ENCODE measurements at regions not wholly inside any gene's neighbourhood (a gene's known extent, or its start where the extent isn't known, plus 50 kb on each side); places are given as distances from the start of the nearest gene placed in this dataset.

DNA sequence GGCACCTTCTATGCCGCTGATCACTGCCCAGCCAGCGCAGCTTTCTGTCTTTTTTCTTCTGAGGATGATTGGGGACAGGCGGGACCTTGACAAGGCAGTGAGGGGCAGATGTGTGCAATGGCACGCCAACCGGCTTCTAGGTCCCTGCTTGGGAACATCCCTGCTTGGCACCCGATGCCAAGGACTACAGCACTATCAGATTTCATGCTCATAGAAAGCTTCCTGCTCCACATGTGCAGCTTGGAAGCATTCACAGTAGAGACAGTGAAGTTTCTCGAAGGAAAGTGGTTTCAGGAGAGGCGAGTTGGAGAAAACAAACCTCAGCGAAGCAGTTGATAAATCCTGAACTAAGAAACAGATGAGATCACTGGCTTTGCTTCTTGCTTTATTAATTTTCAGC, 267.5 kb upstream of the HABP2 start:
- FAIRE-seq (no peak), DNase-seq (ENCODE audit: insufficient read length, low spot score) (no peak)

- DNase-seq (ENCODE audit: insufficient read length, low spot score) (no peak), FAIRE-seq (no peak)
Measured at GRCh38 chr10:113287592-113287991, 265.3 kb upstream of the HABP2 start.

GRCh38 chr10:113290137-113290536, 262.7 kb upstream of the HABP2 start:
- DNase-seq (ENCODE audit: insufficient read length, low spot score) (no peak), FAIRE-seq (no peak)

DNA sequence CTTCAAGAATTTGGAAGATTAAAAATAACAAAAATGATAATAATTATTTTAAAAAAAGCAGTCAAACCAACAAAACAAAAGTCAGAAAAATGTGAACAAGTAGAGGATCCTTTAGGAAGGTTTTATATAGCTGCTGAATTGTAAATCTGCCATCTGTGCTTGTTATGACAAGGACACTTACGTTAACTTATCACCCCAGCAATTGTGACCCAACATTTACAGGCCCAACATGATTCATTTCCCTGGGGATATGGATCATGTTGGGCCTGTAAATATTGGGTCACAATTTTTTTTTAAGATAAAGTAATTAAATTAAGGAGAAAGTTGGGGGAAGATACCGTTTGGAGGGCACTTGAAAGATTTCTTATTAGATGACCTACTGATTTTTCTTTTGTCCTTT, 261.4 kb upstream of the HABP2 start:
- FAIRE-seq (no peak), DNase-seq (ENCODE audit: insufficient read length, low spot score) (no peak)

DNA sequence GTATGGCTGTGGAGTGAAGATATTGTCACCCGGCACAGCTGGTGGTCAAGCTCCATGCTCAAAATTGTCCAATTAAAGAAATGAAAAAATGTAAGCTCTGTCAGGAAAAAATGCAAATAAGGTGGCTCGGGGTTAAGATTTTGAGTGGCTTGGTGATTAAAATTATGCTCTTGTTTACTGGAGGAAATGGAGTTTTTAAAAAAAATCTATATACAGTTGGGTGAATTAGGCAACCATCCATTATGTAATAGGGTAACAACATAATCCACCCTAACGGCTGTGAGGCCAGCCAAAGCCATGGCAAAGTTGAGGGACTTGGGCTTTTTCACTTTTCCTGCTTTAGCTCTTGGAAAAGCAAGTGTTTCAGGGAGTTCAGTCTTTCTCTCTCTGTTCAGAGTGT, 260.8 kb upstream of the HABP2 start:
- DNase-seq (ENCODE audit: insufficient read length, low spot score) (no peak), FAIRE-seq (no peak)

- DNase-seq (ENCODE audit: insufficient read length, low spot score) = no peak
- no peak for FAIRE-seq
Measured at GRCh38 chr10:113292743-113293142, 260.1 kb upstream of the HABP2 start.

DNA sequence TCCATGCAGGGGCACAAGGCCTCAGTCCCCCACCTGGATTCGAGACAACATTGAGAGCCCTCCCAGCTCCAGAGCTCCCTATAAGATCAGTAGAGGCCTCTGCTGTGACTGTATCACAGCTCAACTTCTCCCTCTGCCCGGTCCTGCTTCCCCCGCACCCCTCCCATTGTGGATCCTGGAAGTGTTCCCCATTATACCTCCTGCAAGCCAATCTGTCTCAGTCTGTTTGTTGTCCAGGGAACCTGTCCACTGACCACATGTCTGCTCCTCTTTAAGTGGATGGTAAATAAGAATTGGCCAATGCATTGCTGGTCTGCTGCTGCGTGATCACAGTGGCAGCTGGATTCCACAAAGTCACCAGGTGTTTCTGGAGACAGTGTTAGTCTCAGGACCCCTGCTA, 259.7 kb upstream of the HABP2 start:
- no peak for DNase-seq (ENCODE audit: insufficient read length, low spot score)
- no peak for FAIRE-seq

DNA sequence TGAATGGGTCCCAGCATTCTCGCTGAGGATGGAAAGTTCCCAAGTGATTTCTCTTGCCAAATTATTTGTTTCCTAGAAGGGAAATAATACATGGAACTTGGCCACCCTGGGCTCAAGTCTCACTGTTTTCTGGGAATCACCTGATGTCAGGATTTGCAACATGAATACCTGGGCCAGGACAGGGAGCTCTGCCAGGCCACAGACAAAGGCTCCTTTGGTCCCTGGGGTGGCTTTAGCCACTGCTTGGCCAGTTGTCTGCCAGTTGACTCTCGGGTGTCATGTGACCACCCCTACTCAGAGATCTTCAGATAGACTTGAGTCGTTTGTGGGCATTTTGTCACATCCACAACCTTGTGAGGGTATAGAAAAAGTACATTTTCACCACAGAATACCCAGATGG, 258.0 kb upstream of the HABP2 start:
- FAIRE-seq = no peak
- DNase-seq (ENCODE audit: insufficient read length, low spot score) = no peak

- FAIRE-seq (no peak), DNase-seq (ENCODE audit: insufficient read length, low spot score) (peak; percentile 21)
Measured at GRCh38 chr10:113297226-113297625, 255.6 kb upstream of the HABP2 start.

- DNase-seq (ENCODE audit: insufficient read length, low spot score) (no peak), FAIRE-seq (no peak)
Measured at GRCh38 chr10:113298616-113299015, 254.2 kb upstream of the HABP2 start.

GRCh38 chr10:113300201-113300600, 252.7 kb upstream of the HABP2 start:
- FAIRE-seq = no peak
- DNase-seq (ENCODE audit: insufficient read length, low spot score) = no peak

GRCh38 chr10:113300617-113301016, 252.2 kb upstream of the HABP2 start:
- DNase-seq (ENCODE audit: insufficient read length, low spot score) (no peak), FAIRE-seq (no peak)

DNA sequence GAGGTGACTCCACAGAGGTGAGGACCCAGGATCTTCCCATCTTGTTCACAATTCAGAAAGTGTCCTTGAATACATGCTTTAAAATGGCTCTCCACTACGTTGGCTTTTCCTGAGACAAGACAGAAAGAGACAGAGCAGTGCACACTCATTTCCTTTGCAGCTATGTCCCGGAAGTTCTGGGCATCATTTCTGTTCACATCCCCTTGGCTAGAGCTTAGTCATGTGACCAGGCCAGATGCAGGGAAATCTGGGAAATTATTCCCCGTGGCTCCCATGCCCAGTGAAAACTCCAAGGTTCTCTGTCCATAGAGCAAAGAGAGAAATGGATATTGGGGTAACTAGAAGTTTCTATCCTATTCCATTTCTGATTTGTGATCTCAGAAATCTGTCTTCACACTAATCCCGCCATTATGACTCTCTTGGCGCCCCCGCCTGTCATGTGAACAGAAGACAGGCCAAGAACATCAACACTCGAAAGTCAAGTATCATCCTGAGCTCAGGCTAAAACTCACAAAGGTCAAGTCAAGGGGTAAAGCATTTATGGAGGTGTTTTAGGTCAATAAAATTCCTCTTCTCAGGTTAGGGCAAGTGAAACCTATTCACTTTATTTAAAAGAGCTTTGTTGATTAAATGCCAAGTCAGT, 251.4 kb upstream of the HABP2 start:
- FAIRE-seq (no peak), DNase-seq (ENCODE audit: insufficient read length, low spot score) (no peak)

DNA sequence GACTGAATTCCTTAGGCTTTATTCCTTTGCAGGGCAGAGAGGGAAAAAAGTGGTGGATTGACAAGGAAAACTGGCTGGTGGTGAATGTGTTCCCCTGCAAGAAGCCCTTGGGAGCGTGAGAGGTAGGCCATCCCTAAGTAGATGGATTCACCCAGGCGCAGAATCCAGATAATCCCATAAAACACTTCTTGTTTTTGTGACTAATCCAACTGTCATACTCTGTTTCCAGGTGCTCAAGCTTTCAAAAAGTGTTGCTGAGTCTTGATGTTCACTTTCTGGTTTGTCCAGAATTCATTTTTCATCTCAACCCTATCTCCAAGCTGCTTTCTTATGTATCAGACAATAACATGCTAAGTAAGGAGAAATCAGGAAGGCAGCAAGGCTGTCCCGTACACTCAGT, 250.8 kb upstream of the HABP2 start:
- FAIRE-seq = no peak

DNA sequence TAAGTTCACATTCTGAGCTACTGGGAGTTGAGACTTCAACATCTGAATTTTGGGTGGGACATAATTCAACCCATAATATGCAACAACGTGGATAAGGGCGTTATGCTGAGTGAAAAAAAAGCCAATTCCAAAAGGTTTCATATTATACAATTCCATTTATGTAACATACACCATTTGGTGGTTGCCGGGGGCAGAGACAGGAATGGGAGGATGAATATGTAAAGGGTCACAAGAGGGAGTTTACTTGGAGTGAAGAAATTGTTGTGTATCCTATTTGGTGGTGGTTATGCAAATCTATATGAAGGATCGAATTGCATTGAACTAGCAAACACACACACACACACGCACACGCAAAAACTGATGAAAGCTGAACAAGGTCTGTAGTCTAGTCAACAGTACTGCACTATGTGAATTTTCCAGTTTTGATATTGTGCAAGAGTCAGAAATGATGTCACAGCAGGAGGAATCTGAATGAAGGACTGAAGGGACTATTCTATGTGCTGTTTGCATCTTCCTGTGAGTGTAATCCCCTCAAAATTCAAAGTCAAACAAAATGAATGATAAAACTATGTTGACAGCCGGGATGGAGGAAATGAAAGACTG, 249.2 kb upstream of the HABP2 start:
- FAIRE-seq (no peak), DNase-seq (ENCODE audit: insufficient read length, low spot score) (no peak)

More for the DNA sequence above, 250.8 kb upstream of the HABP2 start:
- DNase-seq (ENCODE audit: insufficient read length, low spot score) = no peak

DNA sequence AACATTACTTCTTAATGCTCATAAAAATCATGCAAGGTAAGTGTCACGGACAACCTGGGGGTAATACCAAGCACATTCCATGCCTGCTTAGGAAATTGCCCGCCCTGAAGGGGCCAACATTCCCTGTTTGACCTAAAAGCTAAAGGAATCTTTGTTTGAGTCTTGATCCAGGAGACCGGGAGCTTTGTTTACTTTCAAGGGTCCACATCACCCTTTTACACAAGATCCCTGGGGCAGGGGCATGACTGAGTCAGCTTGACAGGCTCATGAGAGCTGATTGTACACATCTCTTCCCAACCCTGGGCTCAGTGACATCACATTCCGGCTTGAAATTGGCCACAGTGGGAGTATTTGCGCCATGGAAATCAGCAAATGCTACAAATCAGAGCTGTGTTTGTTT, 248.1 kb upstream of the HABP2 start:
- DNase-seq (ENCODE audit: insufficient read length, low spot score) = no peak
- no peak for FAIRE-seq

GRCh38 chr10:113305871-113306270, 247.0 kb upstream of the HABP2 start:
- no peak for FAIRE-seq
- no peak for DNase-seq (ENCODE audit: insufficient read length, low spot score)

- FAIRE-seq = no peak
- no peak for DNase-seq (ENCODE audit: insufficient read length, low spot score)
Measured at GRCh38 chr10:113309791-113310190, 243.1 kb upstream of the HABP2 start.

DNA sequence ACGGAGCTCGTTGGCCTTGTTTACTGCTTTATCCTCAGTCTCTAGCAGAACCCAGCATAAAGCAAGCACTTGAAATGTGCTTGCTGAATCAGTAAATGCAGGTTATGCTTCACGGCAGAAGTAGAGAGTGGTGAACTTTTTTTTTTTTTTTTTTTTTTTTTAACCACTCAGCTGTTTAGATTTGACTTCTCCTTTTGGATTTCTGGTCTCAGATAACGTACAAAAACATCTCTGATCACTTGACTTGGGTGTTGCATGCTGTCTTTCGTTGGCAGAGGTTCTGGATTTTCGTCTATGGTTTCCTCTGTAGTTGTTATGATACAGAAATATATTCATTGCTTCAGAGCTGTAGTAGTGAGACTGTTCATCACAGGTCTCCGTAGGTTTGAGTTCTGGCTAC, 242.5 kb upstream of the HABP2 start:
- FAIRE-seq (no peak), DNase-seq (ENCODE audit: insufficient read length, low spot score) (no peak)

- DNase-seq (ENCODE audit: insufficient read length, low spot score) (no peak), FAIRE-seq (no peak)
Measured at GRCh38 chr10:113313048-113313602, 239.7 kb upstream of the HABP2 start.

DNA sequence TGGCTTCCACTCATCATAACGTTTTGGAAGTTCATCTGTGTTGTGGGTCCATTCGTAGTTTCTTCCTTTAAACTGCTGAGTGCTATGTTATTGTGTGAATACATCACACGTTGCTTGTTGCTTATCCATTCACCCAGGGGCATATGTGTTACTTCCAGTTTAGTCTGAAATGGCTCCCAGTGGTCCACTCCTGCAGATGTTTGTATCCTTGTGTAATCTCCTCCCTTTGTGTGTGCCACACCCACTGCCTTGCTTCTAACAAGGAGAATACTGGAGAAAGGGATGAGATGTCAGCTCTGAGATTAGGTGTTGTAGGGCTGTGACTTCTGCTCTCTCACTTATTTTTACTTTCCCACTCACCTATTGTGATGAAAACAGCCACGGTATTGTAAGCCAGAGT, 239.1 kb upstream of the HABP2 start:
- FAIRE-seq (no peak), DNase-seq (ENCODE audit: insufficient read length, low spot score) (no peak)

DNA sequence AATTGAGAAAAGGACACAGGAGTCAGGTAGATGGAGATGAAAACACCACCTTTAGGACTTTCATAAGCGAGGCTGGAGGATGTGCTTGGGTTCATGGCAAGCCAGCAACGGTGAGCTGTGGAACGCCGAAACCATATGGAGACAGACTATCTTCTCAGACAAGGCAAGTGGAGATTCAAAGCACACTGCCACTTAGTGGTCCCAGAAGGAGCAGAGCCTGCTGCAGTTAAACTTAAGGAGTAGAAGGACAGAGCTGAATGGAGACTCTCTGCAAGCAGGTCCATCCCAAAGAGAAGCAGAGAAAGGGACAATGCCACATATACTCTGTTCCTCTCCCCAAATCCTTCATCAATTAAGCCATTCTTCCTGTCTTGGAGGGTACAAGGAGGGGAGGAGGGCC, 236.3 kb upstream of the HABP2 start:
- FAIRE-seq = no peak

GRCh38 chr10:113317489-113317888, 235.4 kb upstream of the HABP2 start:
- DNase-seq (ENCODE audit: insufficient read length, low spot score) (no peak), FAIRE-seq (no peak)

More for the DNA sequence above, 236.3 kb upstream of the HABP2 start:
- no peak for DNase-seq (ENCODE audit: insufficient read length, low spot score)
